MM.1S (cell line): ENCODE measurements at regions not wholly inside any gene's neighbourhood (a gene's known extent, or its start where the extent isn't known, plus 50 kb on each side); places are given as distances from the start of the nearest gene placed in this dataset.

Experiments
- DNase-seq: peaks from one replicate; pipeline ENCODE4 v3.0.0-alpha.2; 2015
- H2AFZ ChIP-seq: fragments of 300-600 bp; sonication (generic); 2 replicates; pipeline ENCODE4 v1.6.0; 2016; ENCODE audit warnings: antibody characterized with exemption, low read length
- H3F3A ChIP-seq: fragments of 300-600 bp; sonication (generic); 2 replicates; pipeline ENCODE4 v1.6.1; 2016; ENCODE audit warnings: mild to moderate bottlenecking, antibody characterized with exemption, low read length, moderate library complexity, mixed read lengths; ENCODE audit not compliant: insufficient read depth
- H3K27ac ChIP-seq: fragments of 300-600 bp; sonication (generic); 2 replicates; pipeline ENCODE4 v1.5.1; 2016; ENCODE audit warnings: mild to moderate bottlenecking, low read length
- H3K27me3 ChIP-seq: fragments of 300-600 bp; sonication (generic); replicated peaks from 2 replicates; pipeline ENCODE4 v1.6.0; 2016; ENCODE audit warnings: low read length; ENCODE audit not compliant: insufficient read depth
- H3K36me3 ChIP-seq: fragments of 300-600 bp; sonication (generic); replicated peaks from 2 replicates; pipeline ENCODE4 v1.6.1; 2016; ENCODE audit warnings: mild to moderate bottlenecking, low read length, mixed read lengths; ENCODE audit not compliant: insufficient read depth
- H3K4me1 ChIP-seq: fragments of 300-600 bp; sonication (generic); 2 replicates; pipeline ENCODE4 v1.6.1; 2016; ENCODE audit warnings: low read length, mixed read lengths
- H3K4me2 ChIP-seq: fragments of 300-600 bp; sonication (generic); 2 replicates; pipeline ENCODE4 v1.6.0; 2016; ENCODE audit warnings: low read depth, low read length
- H3K4me3 ChIP-seq: fragments of 300-600 bp; sonication (generic); 2 replicates; pipeline ENCODE4 v1.5.1; 2016; ENCODE audit warnings: low read length, mixed read lengths
- H3K79me2 ChIP-seq: fragments of 300-600 bp; sonication (generic); 2 replicates; pipeline ENCODE4 v1.6.1; 2016; ENCODE audit warnings: mixed run types, low read length, mixed read lengths
- H3K9ac ChIP-seq: fragments of 300-600 bp; sonication (generic); 2 replicates; pipeline ENCODE4 v1.6.1; 2016; ENCODE audit warnings: low read length, mixed read lengths
- H3K9me2 ChIP-seq: fragments of 300-600 bp; sonication (generic); replicated peaks from 2 replicates; pipeline ENCODE4 v1.6.1; 2016; ENCODE audit warnings: mild to moderate bottlenecking, low read length, mixed read lengths; ENCODE audit not compliant: insufficient read depth
- H3K9me3 ChIP-seq: fragments of 300-600 bp; sonication (generic); replicated peaks from 2 replicates; pipeline ENCODE4 v1.6.1; 2016; ENCODE audit warnings: mild to moderate bottlenecking, low read length, mixed read lengths; ENCODE audit not compliant: insufficient read depth
- H4K20me1 ChIP-seq: fragments of 300-600 bp; sonication (generic); 2 replicates; pipeline ENCODE4 v1.6.1; 2016; ENCODE audit warnings: mild to moderate bottlenecking, low read length, moderate library complexity, mixed read lengths; ENCODE audit not compliant: insufficient read depth
- CTCF ChIP-seq: fragments of 300-600 bp; sonication (generic); IDR thresholded peaks from 2 replicates; pipeline ENCODE4 v1.5.1; 2016; ENCODE audit warnings: antibody characterized with exemption, low read length, mixed read lengths
- EZH2 ChIP-seq: fragments of 300-600 bp; sonication (generic); optimal IDR thresholded peaks from 2 replicates; pipeline ENCODE3; 2017; ENCODE audit warnings: low read depth, mild to moderate bottlenecking, antibody characterized with exemption, low read length, mixed read lengths
- EZH2phosphoT487 ChIP-seq: fragments of 300-600 bp; sonication (generic); IDR thresholded peaks from 2 replicates; pipeline ENCODE4 v1.6.1; 2018; ENCODE audit warnings: antibody characterized with exemption, low read length

- no peak overlapping the region for H3K9ac ChIP-seq
- H3K4me2 ChIP-seq: no peak overlapping the region
Observed at GRCh38 chr13:39196965-39197646, 158.8 kb downstream of the NHLRC3 start.

GRCh38 chr13:39197647-39198007 is 159.4 kb downstream of the NHLRC3 start:
- no peaks in the 10 kb centered on the region for H3F3A ChIP-seq
- H3K9me2 ChIP-seq: no peaks in the 10 kb centered on the region
- H2AFZ ChIP-seq: no peak overlapping the region
- H3K4me3 ChIP-seq: no peak overlapping the region
- no peaks in the 10 kb centered on the region for H3K9me3 ChIP-seq
- no peaks in the 10 kb centered on the region for H4K20me1 ChIP-seq
- H3K9ac ChIP-seq: no peak overlapping the region
- H3K27ac ChIP-seq: no peak overlapping the region
- H3K4me2 ChIP-seq: no peak overlapping the region
- H3K36me3 ChIP-seq: no peaks in the 10 kb centered on the region
- no peak for DNase-seq
- TF ChIP-seq EZH2phosphoT487 (no peak), EZH2 (no peak), CTCF (no peak)
- no peaks in the 10 kb centered on the region for H3K4me1 ChIP-seq
- H3K79me2 ChIP-seq: no peaks in the 10 kb centered on the region
- H3K27me3 ChIP-seq: no peaks in the 10 kb centered on the region

More at GRCh38 chr13:39196965-39197646, 158.8 kb downstream of the NHLRC3 start:
- no peaks in the 10 kb centered on the region for H3K79me2 ChIP-seq
- H3K9me2 ChIP-seq: no peaks in the 10 kb centered on the region
- no peaks in the 10 kb centered on the region for H3F3A ChIP-seq
- TF ChIP-seq EZH2phosphoT487 (no peak), CTCF (no peak), EZH2 (no peak)
- no peaks in the 10 kb centered on the region for H4K20me1 ChIP-seq
- no peaks in the 10 kb centered on the region for H3K4me1 ChIP-seq
- no peaks in the 10 kb centered on the region for H3K9me3 ChIP-seq
- H3K27ac ChIP-seq: no peak overlapping the region
- no peak overlapping the region for H3K4me3 ChIP-seq
- DNase-seq: no peak
- no peak overlapping the region for H2AFZ ChIP-seq
- H3K36me3 ChIP-seq: no peaks in the 10 kb centered on the region
- no peaks in the 10 kb centered on the region for H3K27me3 ChIP-seq

- H4K20me1 ChIP-seq: no peaks in the 10 kb centered on the region
- no peak for DNase-seq
- H3K36me3 ChIP-seq: no peaks in the 10 kb centered on the region
- no peak overlapping the region for H3K27ac ChIP-seq
- no peaks in the 10 kb centered on the region for H3K9me3 ChIP-seq
- TF ChIP-seq CTCF (no peak), EZH2phosphoT487 (no peak), EZH2 (no peak)
- H3K9ac ChIP-seq: no peak overlapping the region
- H3F3A ChIP-seq: no peaks in the 10 kb centered on the region
- H3K9me2 ChIP-seq: no peaks in the 10 kb centered on the region
- no peaks in the 10 kb centered on the region for H3K27me3 ChIP-seq
- no peak overlapping the region for H3K4me3 ChIP-seq
- no peaks in the 10 kb centered on the region for H3K79me2 ChIP-seq
- no peak overlapping the region for H2AFZ ChIP-seq
- no peaks in the 10 kb centered on the region for H3K4me1 ChIP-seq
- H3K4me2 ChIP-seq: no peak overlapping the region
Observed at GRCh38 chr13:39200249-39200910, 162.1 kb downstream of the NHLRC3 start.
